Ovary (tissue), 7 donors: ENCODE measurements at regions not wholly inside any gene's neighbourhood (a gene's known extent, or its start where the extent isn't known, plus 50 kb on each side); places are given as distances from the start of the nearest gene placed in this dataset.

Experiments
- DNase-seq, 5 donors: peaks; one replicate each; pipeline ENCODE4 v3.0.0-alpha.2; 2019 to 2020
- H3K27ac ChIP-seq, 2 donors: fragments of 200-600 bp; one replicate each; pipeline versions ENCODE4 v1.5.1 to v1.8.0; 2019 to 2022
- H3K27me3 ChIP-seq: fragments of 200-600 bp; one replicate; pipeline ENCODE4 v1.8.0; 2022
- H3K36me3 ChIP-seq: fragments of 200-600 bp; sonication (generic); one replicate; pipeline ENCODE4 v1.5.1; 2019
- H3K4me1 ChIP-seq: one replicate; pipeline ENCODE4 v1.8.1; 2013; ENCODE audit warnings: mild to moderate bottlenecking, moderate library complexity; ENCODE audit not compliant: insufficient read depth
- H3K4me3 ChIP-seq: fragments of 200-600 bp; sonication (generic); one replicate; pipeline ENCODE4 v1.5.1; 2017
- H3K9me3 ChIP-seq, 2 donors: fragments of 200-600 bp in 1 of 2; sonication (generic) in 1 of 2; one replicate each; pipeline versions ENCODE4 v1.5.1 to v1.8.1; 2013 to 2019; ENCODE audit warnings: mild to moderate bottlenecking in 1 of 2, moderate library complexity in 1 of 2
- CTCF ChIP-seq, 3 donors: fragments of 450-650 bp in 2 of 3; fragments of 200-600 bp in 1 of 3; IDR thresholded peaks; one replicate each; pipeline versions ENCODE4 v1.5.1 to v1.8.0; 2016 to 2022; ENCODE audit warnings: antibody characterized with exemption in 3 of 3, mild to moderate bottlenecking in 1 of 3
- EP300 ChIP-seq: sonication (generic); formaldehyde crosslinking; IDR thresholded peaks from one replicate; pipeline ENCODE4 v1.6.1; 2017; ENCODE audit warnings: antibody characterized with exemption
- POLR2A ChIP-seq: fragments of 450-650 bp; IDR thresholded peaks from one replicate; pipeline ENCODE4 v1.6.1; 2017; ENCODE audit warnings: antibody characterized with exemption, mild to moderate bottlenecking, moderate library complexity
- WGBS, 3 donors: extraction: QIAGEN DNeasy Blood & Tissue Kit in 1 of 3; methylation state at CpG; one replicate each; pipeline versions ENCODE4 v1.1.5 to v1.1.7; 2013 to 2017; 5-methylcytosine and 5-hydroxymethylcytosine counted together
- intact Hi-C, 4 donors: fragments of 100-400 bp; cut with DNase I; formaldehyde crosslinking; loops; one replicate each; pipeline versions ENCODE4 v1.11.0 to v1.15.1; 2022 to 2023
- donor health status: DM: no; HTN: no; CAD: no; lungs with moderate emphysema.
- donor health status: DM: no; HTN: no; CAD: no.
- donor health status: Bipolar disorder and iron deficiency.
- donor health status: DM: no; HTN: no; CAD: no.
- donor health status: DM: yes; HTN: yes; CAD: no.

GRCh38 chr2:217075268-217076057, 215.6 kb upstream of the TNP1 start:
- intact Hi-C loops: no loop called here
- DNase-seq: peak; percentile 72 to 89 (median 85)
- no peaks in the 10 kb centered on the region for H3K36me3 ChIP-seq
- 22 to 30% (median 26%) methylated on average over 12 of the region's 12 CpGs for WGBS, 3 donors
- peaks cover 8% of the 10 kb centered on the region for H3K4me1 ChIP-seq
- H3K27me3 ChIP-seq: no peaks in the 10 kb centered on the region
- H3K27ac ChIP-seq: peak overlapping the region; percentile 37 to 55
- no peak overlapping the region for H3K4me3 ChIP-seq
- no peaks in the 10 kb centered on the region for H3K9me3 ChIP-seq
- no peak for TF ChIP-seq CTCF (IDR thresholded peaks at IDR 0.05)
- no peak for TF ChIP-seq POLR2A
- TF ChIP-seq EP300: no peak

GRCh38 chr2:217074576-217075255, 214.9 kb upstream of the TNP1 start:
- TF ChIP-seq POLR2A (no peak), CTCF (IDR thresholded peaks at IDR 0.05) (no peak), EP300 (no peak)
- H3K27ac ChIP-seq: peak overlapping the region; percentile 10 to 55
- no peaks in the 10 kb centered on the region for H3K9me3 ChIP-seq
- intact Hi-C loops: no loop called here
- H3K4me1 ChIP-seq: peaks cover 8% of the 10 kb centered on the region
- 47 to 56% (median 54%) methylated on average over 6 of the region's 6 CpGs for WGBS, 3 donors
- H3K4me3 ChIP-seq: no peak overlapping the region
- no peak for DNase-seq
- H3K36me3 ChIP-seq: no peaks in the 10 kb centered on the region
- H3K27me3 ChIP-seq: no peaks in the 10 kb centered on the region

GRCh38 chr2:217071416-217071815, 211.6 kb upstream of the TNP1 start:
- Histone ChIP-seq H3K4me1 (peaks cover 5% of the 10 kb centered on the region), H3K9me3 (no peaks in the 10 kb centered on the region), H3K4me3 (no peak overlapping the region), H3K36me3 (no peaks in the 10 kb centered on the region), H3K27ac (no peak overlapping the region), H3K27me3 (no peaks in the 10 kb centered on the region)
- intact Hi-C loops: no loop called here
- no peak for DNase-seq
- 87 to 95% (median 95%) methylated on average over 8 of the region's 8 CpGs for WGBS, 3 donors
- TF ChIP-seq EP300 (no peak), POLR2A (no peak), CTCF (IDR thresholded peaks at IDR 0.05) (no peak)

GRCh38 chr2:217070611-217071010, 210.7 kb upstream of the TNP1 start:
- no peak overlapping the region for H3K4me3 ChIP-seq
- TF ChIP-seq EP300 (no peak), POLR2A (no peak), CTCF (IDR thresholded peaks at IDR 0.05) (no peak)
- H3K27ac ChIP-seq: no peak overlapping the region
- no peaks in the 10 kb centered on the region for H3K9me3 ChIP-seq
- no peaks in the 10 kb centered on the region for H3K27me3 ChIP-seq
- H3K4me1 ChIP-seq: peaks cover 5% of the 10 kb centered on the region
- 86 to 100% (median 97%) methylated on average over 1 of the region's 1 CpG for WGBS, 3 donors
- DNase-seq: no peak
- H3K36me3 ChIP-seq: no peaks in the 10 kb centered on the region
- intact Hi-C loops: no loop called here
